Osteoblast (primary cell): ENCODE measurements at regions not wholly inside any gene's neighbourhood (a gene's known extent, or its start where the extent isn't known, plus 50 kb on each side); places are given as distances from the start of the nearest gene placed in this dataset.

Source experiments
- DNase-seq: peaks from one replicate; pipeline ENCODE4 v3.0.0; 2011; ENCODE audit warnings: low spot score, mixed read lengths; ENCODE audit not compliant: insufficient read length; ENCODE audit errors: missing footprints
- H2AFZ ChIP-seq: 2 replicates; pipeline ENCODE4 v1.6.0; 2011; ENCODE audit warnings: mild to moderate bottlenecking, low read length
- H3K27ac ChIP-seq: 2 replicates; pipeline ENCODE4 v1.5.1; 2011; ENCODE audit warnings: mild to moderate bottlenecking, low read depth, low read length, moderate library complexity
- H3K27me3 ChIP-seq: 2 replicates; pipeline ENCODE4 v1.6.0; 2012; ENCODE audit warnings: mild to moderate bottlenecking, control low read depth, inconsistent platforms, low read length, moderate library complexity; ENCODE audit not compliant: insufficient read depth
- H3K36me3 ChIP-seq: 2 replicates; pipeline ENCODE4 v1.5.1; 2011; ENCODE audit warnings: mild to moderate bottlenecking, low read length, control low read depth, moderate library complexity; ENCODE audit not compliant: insufficient read depth
- H3K4me1 ChIP-seq: 2 replicates; pipeline ENCODE4 v1.5.1; 2011; ENCODE audit warnings: mild to moderate bottlenecking, low read length, control low read depth, moderate library complexity; ENCODE audit not compliant: insufficient read depth
- H3K4me2 ChIP-seq: 2 replicates; pipeline ENCODE4 v1.6.0; 2011; ENCODE audit warnings: mild to moderate bottlenecking, low read length; ENCODE audit not compliant: insufficient read depth
- H3K4me3 ChIP-seq: fragments of 200-600 bp; sonication (generic); 3 replicates; pipeline ENCODE4 v1.5.1; 2012; ENCODE audit warnings: mild to moderate bottlenecking, low read length, inconsistent platforms; ENCODE audit not compliant: insufficient read depth
- H3K79me2 ChIP-seq: 2 replicates; pipeline ENCODE4 v1.6.0; 2012; ENCODE audit warnings: mild to moderate bottlenecking, low read length, control low read depth, inconsistent platforms; ENCODE audit not compliant: insufficient read depth
- H3K9me3 ChIP-seq: 2 replicates; pipeline ENCODE4 v1.5.1; 2011; ENCODE audit warnings: low read depth, low read length, control low read depth
- H4K20me1 ChIP-seq: 2 replicates; pipeline ENCODE4 v1.6.0; 2012; ENCODE audit warnings: mild to moderate bottlenecking, low read length, control low read depth; ENCODE audit not compliant: insufficient read depth
- CTCF ChIP-seq: IDR thresholded peaks from 2 replicates; pipeline ENCODE4 v1.5.1; 2011; ENCODE audit warnings: mild to moderate bottlenecking, low read depth, low read length, moderate library complexity; ENCODE audit errors: extremely low read depth

DNA sequence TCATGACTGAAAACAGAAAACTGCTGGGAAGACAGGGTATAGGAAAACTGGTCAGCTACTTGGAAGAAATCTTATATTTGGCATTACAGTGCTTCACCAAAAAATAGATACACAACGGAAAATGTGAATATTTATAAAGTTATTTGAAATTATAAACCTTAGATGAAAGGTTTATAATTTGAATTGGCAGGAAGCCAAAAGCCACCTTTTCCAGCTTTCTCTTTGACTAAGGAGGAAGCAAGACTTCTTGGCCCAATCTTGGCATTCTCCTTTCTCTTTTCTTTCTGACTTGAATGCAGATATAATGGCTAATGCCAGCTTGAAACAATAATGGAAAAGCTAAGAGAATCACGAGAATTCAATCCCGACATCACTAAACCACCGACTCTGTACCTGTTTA lies 196.5 kb upstream of the PIK3C3 start:
- H3K4me2 ChIP-seq = no peak overlapping the region
- no peak overlapping the region for H3K27ac ChIP-seq
- no peak overlapping the region for H3K4me3 ChIP-seq
- no peaks in the 10 kb centered on the region for H3K36me3 ChIP-seq
- TF ChIP-seq CTCF = no peak
- no peak for DNase-seq
- H2AFZ ChIP-seq = no peak overlapping the region
- peaks cover 12% of the 10 kb centered on the region for H3K4me1 ChIP-seq
- H3K79me2 ChIP-seq = no peaks in the 10 kb centered on the region
- no peaks in the 10 kb centered on the region for H4K20me1 ChIP-seq
- no peaks in the 10 kb centered on the region for H3K27me3 ChIP-seq
- no peaks in the 10 kb centered on the region for H3K9me3 ChIP-seq

DNA sequence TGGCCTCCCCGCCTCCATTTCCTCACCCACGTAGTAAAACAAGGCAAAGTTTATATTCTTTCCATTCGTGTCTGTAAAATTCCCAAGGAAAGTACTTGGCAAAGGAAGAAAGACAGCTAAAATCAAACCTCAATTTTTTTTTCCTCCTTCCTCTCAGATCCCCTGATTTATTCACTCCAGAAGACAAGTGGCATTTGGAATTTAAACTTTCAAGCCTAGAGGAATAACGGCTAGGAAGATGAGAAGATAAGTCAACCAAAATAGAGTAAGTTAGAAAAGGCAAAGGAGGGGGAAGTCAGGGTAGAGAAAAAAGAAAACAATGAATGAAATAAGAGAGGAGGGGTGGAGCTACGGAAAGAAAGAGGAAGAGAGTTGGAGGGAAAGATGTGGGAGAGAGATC lies 198.9 kb upstream of the PIK3C3 start:
- no peak overlapping the region for H2AFZ ChIP-seq
- no peaks in the 10 kb centered on the region for H4K20me1 ChIP-seq
- no peaks in the 10 kb centered on the region for H3K9me3 ChIP-seq
- DNase-seq = no peak
- no peaks in the 10 kb centered on the region for H3K27me3 ChIP-seq
- no peaks in the 10 kb centered on the region for H3K36me3 ChIP-seq
- H3K27ac ChIP-seq = no peak overlapping the region
- H3K79me2 ChIP-seq = no peaks in the 10 kb centered on the region
- no peak overlapping the region for H3K4me3 ChIP-seq
- H3K4me2 ChIP-seq = no peak overlapping the region
- peaks cover 1% of the 10 kb centered on the region for H3K4me1 ChIP-seq
- TF ChIP-seq CTCF = no peak

DNA sequence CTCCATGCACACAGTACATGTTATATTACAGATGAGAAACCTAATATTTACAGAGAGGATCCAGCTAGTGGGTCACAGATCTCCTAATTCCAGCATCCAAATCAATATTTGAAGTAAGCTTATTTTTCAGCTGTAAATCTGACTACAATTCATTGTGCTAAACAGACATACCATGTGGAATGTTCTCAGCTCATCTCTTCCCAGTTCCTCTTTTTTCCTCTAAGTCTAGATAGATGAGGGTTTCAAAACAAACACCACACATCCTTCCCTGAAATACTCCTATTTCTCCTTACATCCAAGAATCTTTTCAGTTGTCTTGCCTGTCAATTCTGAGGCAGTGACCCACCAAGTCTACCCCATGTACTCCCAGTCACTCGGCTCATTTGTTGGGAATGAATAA lies 200.7 kb upstream of the PIK3C3 start:
- no peak overlapping the region for H2AFZ ChIP-seq
- H3K79me2 ChIP-seq = no peaks in the 10 kb centered on the region
- no peaks in the 10 kb centered on the region for H4K20me1 ChIP-seq
- H3K9me3 ChIP-seq = no peaks in the 10 kb centered on the region
- no peak for DNase-seq
- no peak for TF ChIP-seq CTCF
- no peaks in the 10 kb centered on the region for H3K4me1 ChIP-seq
- H3K4me3 ChIP-seq = no peak overlapping the region
- no peak overlapping the region for H3K27ac ChIP-seq
- no peaks in the 10 kb centered on the region for H3K27me3 ChIP-seq
- no peaks in the 10 kb centered on the region for H3K36me3 ChIP-seq
- H3K4me2 ChIP-seq = no peak overlapping the region

DNA sequence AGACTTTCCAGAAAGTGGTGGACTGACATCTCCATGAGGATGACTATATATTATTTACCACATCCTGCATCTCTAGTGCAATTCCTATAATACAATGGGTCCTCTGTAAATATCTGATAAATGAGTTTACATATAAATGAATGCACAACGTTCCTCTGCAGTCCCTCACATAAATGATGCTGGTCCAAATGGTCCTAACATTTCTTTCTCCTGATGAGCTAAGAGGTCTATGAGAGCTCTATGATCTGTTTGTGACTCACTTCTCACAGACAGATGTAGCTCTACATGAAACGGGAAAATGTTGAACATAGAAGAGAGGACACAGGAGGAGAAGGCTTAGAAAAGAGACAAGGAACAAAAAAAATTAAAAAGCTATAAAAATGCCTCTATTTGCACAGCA lies 201.2 kb upstream of the PIK3C3 start:
- no peaks in the 10 kb centered on the region for H3K9me3 ChIP-seq
- no peak for DNase-seq
- no peaks in the 10 kb centered on the region for H3K36me3 ChIP-seq
- H3K79me2 ChIP-seq = no peaks in the 10 kb centered on the region
- H3K27me3 ChIP-seq = no peaks in the 10 kb centered on the region
- no peak overlapping the region for H3K4me3 ChIP-seq
- no peaks in the 10 kb centered on the region for H4K20me1 ChIP-seq
- H3K4me1 ChIP-seq = no peaks in the 10 kb centered on the region
- no peak overlapping the region for H2AFZ ChIP-seq
- H3K27ac ChIP-seq = no peak overlapping the region
- no peak overlapping the region for H3K4me2 ChIP-seq
- TF ChIP-seq CTCF = no peak
